Colonic mucosa (tissue), 4 donors: ENCODE measurements at regions not wholly inside any gene's neighbourhood (a gene's known extent, or its start where the extent isn't known, plus 50 kb on each side); places are given as distances from the start of the nearest gene placed in this dataset.

Experiments used
- DNase-seq: peaks from one replicate; pipeline ENCODE4 v3.0.0-alpha.2; 2020
- H3K27ac ChIP-seq: fragments of 200-600 bp; one replicate; pipeline ENCODE4 v1.8.0; 2021
- H3K27me3 ChIP-seq: fragments of 200-600 bp; one replicate; pipeline ENCODE4 v1.8.0; 2021
- H3K36me3 ChIP-seq: fragments of 200-600 bp; one replicate; pipeline ENCODE4 v1.8.0; 2021
- H3K4me1 ChIP-seq: fragments of 200-600 bp; one replicate; pipeline ENCODE4 v1.8.0; 2021; ENCODE audit warnings: mild to moderate bottlenecking
- H3K4me3 ChIP-seq: fragments of 200-600 bp; one replicate; pipeline ENCODE4 v1.8.0; 2021
- H3K9ac ChIP-seq, 2 donors: one replicate each; pipeline ENCODE4 v1.7.0; 2013; ENCODE audit warnings: control low read depth in 2 of 2, low read depth in 2 of 2, low read length in 2 of 2
- H3K9me3 ChIP-seq: fragments of 200-600 bp; one replicate; pipeline ENCODE4 v1.8.0; 2021
- CTCF ChIP-seq: fragments of 200-600 bp; IDR thresholded peaks from one replicate; pipeline ENCODE4 v1.8.0; 2022; ENCODE audit warnings: antibody characterized with exemption, mild to moderate bottlenecking
- intact Hi-C: fragments of 100-400 bp; cut with DNase I; formaldehyde crosslinking; loops from one replicate; pipeline ENCODE4 v1.14.1; 2022
- donor health status: healthy.
- donor health status: DM: no; HTN: no; CAD: no.
- donor health status: DM: no; HTN: no; CAD: no.

- Histone ChIP-seq H3K27ac (no peak overlapping the region), H3K9me3 (no peaks in the 10 kb centered on the region), H3K9ac (no peak overlapping the region), H3K36me3 (no peaks in the 10 kb centered on the region), H3K27me3 (no peaks in the 10 kb centered on the region), H3K4me1 (no peaks in the 10 kb centered on the region), H3K4me3 (no peak overlapping the region)
- no peak for TF ChIP-seq CTCF
- intact Hi-C loops, result no loop called here
- DNase-seq, result no peak
Measured at GRCh38 chr5:58115811-58116210, 344.1 kb downstream of the PLK2 start.

GRCh38 chr5:58114324-58114723 is 345.6 kb downstream of the PLK2 start:
- TF ChIP-seq CTCF, result no peak
- intact Hi-C loops, result no loop called here
- Histone ChIP-seq H3K27me3 (no peaks in the 10 kb centered on the region), H3K4me1 (no peaks in the 10 kb centered on the region), H3K36me3 (no peaks in the 10 kb centered on the region), H3K9me3 (no peaks in the 10 kb centered on the region), H3K9ac (no peak overlapping the region), H3K27ac (no peak overlapping the region), H3K4me3 (no peak overlapping the region)
- no peak for DNase-seq

- Histone ChIP-seq H3K4me1 (no peaks in the 10 kb centered on the region), H3K27me3 (no peaks in the 10 kb centered on the region), H3K36me3 (no peaks in the 10 kb centered on the region), H3K4me3 (no peak overlapping the region), H3K27ac (no peak overlapping the region), H3K9ac (no peak overlapping the region), H3K9me3 (no peaks in the 10 kb centered on the region)
- DNase-seq, result no peak
- no peak for TF ChIP-seq CTCF
- intact Hi-C loops, result no loop called here
Measured at GRCh38 chr5:58113172-58113571, 346.7 kb downstream of the PLK2 start.

- DNase-seq, result no peak
- intact Hi-C loops, result no loop called here
- no peaks in the 10 kb centered on the region for H3K36me3 ChIP-seq
- H3K9ac ChIP-seq, result no peak overlapping the region
- H3K27ac ChIP-seq, result no peak overlapping the region
- H3K4me3 ChIP-seq, result no peak overlapping the region
- H3K4me1 ChIP-seq, result no peaks in the 10 kb centered on the region
- TF ChIP-seq CTCF, result no peak
- no peaks in the 10 kb centered on the region for H3K9me3 ChIP-seq
- H3K27me3 ChIP-seq, result no peaks in the 10 kb centered on the region
Measured at GRCh38 chr5:58108511-58108910, 351.4 kb downstream of the PLK2 start.

GRCh38 chr5:58107704-58108103 is 352.2 kb downstream of the PLK2 start:
- Histone ChIP-seq H3K4me3 (no peak overlapping the region), H3K9ac (no peak overlapping the region), H3K4me1 (no peaks in the 10 kb centered on the region), H3K9me3 (no peaks in the 10 kb centered on the region), H3K27me3 (no peaks in the 10 kb centered on the region), H3K27ac (no peak overlapping the region), H3K36me3 (no peaks in the 10 kb centered on the region)
- no peak for TF ChIP-seq CTCF
- intact Hi-C loops, result no loop called here
- DNase-seq, result no peak
